T1000 (cell line): ENCODE measurements at regions not wholly inside any gene's neighbourhood (a gene's known extent, or its start where the extent isn't known, plus 50 kb on each side); places are given as distances from the start of the nearest gene placed in this dataset.

ENCODE experiments used
- DNase-seq: peaks from one replicate; lab custom pipeline; 2025; ENCODE audit warnings: mixed read lengths; lab: John Stamatoyannopoulos, UW

DNA sequence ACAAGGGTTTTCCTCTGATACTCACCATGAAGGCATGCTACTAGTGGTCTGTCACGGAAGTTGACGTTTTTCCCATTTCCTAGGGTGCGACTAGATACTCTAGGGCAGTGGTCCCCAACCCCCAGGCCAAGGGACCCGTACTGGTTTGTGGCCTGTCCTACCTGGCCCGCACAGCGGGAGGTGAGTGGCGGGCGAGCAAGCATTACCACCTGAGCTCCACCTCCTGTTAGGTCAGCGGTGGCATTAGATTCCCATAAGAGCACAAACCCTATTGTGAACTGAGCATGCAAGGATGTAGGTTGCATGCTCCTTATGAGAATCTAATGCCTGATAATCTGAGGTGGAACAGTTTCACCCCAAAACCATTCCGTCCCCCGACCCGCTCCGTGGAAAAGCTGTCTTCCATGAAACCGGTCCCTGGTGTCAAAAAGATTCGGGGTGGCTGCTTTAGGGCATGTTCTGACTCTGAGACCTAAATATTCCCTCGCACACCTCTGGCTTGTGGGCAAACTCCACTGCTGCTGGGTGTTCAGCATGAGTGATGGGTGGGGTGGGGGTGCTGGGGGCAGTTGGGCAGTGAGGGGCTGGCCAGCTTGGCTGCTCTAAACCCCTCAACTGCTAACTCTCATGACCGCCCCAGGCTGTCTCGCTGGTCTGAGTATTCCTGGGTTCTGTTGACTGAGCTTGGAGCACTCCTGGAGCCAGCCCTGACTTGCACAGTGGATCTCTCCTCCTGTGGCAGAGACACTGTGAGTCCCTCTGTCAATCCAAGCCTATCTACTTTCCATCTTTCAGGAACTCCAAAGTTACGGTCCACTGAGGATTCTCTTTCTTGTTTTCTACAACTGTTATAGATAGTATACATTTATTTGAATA, 78.3 kb upstream of the NEK6 start:
- DNase-seq, result no peak

- no peak for DNase-seq
Observed at GRCh38 chr9:124180557-124180956, 77.2 kb upstream of the NEK6 start.

- DNase-seq, result no peak
Observed at GRCh38 chr9:124182741-124183140, 75.0 kb upstream of the NEK6 start.

DNA sequence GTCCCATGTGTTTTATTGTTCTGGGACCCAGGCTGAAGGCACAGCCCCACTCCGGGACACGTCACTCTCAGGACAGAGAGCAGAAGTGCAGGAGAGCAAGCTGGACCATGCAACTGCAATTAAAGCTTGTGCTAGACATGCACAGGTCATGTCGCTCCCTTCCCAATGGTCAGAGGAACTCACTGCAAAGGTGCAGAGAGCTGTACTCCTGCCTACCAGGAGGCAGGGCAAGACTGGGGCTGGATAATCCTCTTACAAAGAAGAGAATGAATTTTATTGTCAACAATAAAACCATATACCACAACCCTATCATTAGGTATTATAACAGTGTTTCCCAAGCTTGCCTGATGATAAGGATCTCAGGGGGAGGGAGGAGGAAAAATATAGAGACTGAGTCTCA, 74.0 kb upstream of the NEK6 start:
- DNase-seq, result no peak

DNA sequence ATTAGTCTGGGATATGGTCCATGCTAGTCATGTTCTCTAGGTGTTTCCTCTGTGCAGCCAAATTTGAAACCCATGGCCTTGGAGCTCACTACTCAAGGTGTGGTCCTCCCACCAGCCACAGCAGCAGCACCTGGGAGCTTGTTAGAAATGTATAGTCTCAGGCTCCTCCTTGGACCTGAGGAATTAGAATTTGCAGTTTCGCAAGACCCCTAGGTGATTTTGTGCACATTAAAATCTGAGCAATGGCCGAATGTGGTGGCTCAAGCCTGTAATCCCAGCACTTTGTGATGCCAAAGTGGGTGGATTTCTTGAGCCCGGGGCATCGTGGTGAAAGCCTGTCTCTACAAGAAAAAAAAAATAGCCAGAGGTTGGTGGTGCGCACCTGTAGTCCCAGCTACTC, 72.3 kb upstream of the NEK6 start:
- no peak for DNase-seq

DNA sequence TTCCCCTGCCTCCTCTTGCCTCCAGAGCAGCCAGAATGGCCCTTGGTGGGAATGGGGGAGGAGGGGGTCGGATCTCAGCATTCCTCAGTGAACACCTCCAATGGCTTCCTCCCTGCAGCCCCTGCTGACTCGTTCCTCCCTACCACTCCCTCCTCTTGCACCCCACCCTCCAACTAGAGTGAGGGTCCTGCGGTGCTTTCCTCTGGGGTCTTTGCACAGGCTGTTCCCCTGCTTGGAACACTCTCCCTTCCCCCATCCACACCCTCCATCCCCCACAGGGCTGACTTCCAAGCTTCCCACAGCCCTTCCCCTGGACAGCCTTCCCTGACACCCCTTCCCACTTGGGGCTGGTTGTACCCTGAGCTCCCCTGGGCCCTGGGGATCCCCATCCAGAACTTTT, 70.4 kb upstream of the NEK6 start:
- DNase-seq, result no peak

- no peak for DNase-seq
Observed at GRCh38 chr9:124188331-124189110, 69.2 kb upstream of the NEK6 start.

DNA sequence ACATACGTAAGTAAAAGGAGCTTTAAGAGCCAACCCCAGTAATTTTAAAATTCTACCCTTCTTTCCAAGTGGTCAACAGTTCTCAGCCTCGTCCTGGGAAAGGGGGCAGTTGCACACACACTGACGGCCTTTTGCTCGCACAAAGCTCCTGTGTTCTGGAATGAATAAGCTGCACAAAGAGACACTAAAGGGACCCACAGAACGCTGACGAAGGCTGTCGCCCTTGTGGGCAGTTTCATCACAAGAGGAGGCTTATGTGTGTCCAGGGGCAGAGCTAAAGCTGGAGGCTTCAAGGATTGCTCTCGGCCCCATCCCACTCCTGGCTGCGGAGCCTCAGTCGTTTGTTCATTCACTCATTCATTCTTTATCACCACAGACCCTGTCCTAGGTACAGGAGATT, 67.0 kb upstream of the NEK6 start:
- no peak for DNase-seq

DNA sequence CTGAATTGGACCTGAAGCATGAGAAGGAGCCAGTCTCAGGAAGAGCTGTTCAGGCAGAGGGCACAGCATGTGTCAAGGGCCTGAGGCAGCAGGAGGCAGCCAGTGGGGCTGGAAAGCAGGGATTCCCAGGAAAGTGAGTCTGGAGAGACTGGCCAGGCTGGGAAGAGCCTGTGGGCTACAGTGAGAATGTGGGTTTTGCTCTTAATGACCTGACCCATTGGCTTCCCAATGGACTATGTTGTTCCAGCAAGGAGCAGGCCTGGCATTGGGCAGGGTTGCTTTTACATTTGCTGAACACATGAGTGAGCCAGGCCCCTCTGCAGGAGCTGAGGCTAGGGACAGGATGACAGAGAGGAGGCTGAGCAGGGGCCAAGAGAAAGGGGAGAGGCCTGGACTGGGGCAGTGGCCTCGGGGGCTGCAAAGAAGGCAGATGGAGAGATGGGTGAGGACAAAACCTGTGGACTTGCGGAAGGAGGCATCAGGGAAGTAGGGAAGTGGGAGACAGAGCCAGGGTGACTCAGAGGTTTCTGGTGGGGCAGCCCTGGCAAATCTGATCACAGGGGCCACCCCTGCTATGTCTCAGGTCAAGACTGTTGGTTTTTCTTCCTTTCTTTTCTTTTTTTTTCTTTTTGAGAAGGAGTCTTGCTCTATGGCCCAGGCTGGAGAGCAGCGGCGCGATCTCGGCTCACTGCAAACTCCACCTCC, 65.9 kb upstream of the NEK6 start:
- no peak for DNase-seq

DNA sequence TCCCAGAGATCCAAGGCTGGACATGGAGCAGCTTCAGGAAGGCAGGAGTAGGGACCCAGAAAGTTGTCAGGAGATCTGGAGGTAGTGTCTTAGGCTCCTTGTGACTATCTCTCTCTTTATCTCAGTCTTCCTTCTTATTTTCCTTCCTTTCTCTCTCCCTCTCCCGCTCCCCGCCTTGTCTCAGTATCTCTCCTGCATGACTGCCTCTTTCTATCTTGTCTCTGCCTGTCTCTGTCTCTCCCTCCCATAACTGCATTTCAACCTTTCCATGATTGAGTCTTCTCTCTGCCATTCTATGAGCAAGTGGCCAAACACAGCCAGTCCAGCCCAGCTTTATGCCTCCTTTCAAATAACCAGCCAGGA, 61.0 kb upstream of the NEK6 start:
- DNase-seq, result no peak

DNA sequence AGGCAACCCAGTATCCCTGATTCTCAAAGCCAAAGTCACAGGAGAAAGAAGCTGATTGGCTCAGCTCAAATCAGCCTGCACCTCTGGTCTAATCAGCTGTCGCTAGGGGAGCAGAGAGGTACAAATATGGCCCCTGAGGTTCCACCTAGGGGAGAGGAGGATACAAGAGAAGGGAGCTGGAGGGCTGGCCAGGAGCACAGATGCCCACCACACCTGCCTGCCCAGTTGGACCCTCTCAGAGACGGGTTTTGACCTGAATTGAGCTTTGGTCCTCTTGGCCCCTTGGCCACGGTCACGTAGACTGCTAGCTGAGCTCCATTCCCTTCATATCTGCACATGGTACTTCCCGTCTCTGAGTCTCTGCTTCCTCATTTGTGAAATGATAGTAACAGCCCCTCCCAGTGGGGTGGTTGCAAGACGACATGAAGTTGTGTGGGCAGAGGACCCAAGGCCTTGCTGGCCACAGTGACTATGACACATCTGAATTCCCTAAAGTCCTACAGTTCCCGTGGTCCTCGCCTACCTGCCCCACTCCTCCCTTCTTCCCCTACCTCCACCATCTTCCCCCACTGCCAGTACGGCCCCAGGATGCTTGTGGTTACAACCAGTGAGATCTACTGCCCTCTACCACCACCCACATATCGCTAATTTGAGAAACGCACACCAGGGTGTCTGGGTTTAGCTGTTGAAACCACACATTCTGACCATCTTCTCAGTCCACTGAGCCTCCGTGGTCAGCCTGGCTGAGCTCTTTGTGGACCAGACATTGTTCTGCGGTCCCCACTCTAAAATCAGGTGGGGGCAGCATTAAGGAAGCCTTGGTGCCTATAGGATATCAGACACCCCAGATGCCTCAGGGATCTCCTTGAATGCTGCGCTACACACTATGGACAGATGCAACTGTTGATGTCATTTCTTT, 60.3 kb upstream of the NEK6 start:
- DNase-seq, result no peak

GRCh38 chr9:124198331-124198730, 59.4 kb upstream of the NEK6 start:
- no peak for DNase-seq

GRCh38 chr9:124198948-124199347, 58.8 kb upstream of the NEK6 start:
- DNase-seq, result no peak

GRCh38 chr9:124199474-124199873, 58.3 kb upstream of the NEK6 start:
- no peak for DNase-seq

GRCh38 chr9:124202447-124202971, 55.2 kb upstream of the NEK6 start:
- DNase-seq, result no peak

GRCh38 chr9:124205686-124206352, 51.9 kb upstream of the NEK6 start:
- no peak for DNase-seq

DNA sequence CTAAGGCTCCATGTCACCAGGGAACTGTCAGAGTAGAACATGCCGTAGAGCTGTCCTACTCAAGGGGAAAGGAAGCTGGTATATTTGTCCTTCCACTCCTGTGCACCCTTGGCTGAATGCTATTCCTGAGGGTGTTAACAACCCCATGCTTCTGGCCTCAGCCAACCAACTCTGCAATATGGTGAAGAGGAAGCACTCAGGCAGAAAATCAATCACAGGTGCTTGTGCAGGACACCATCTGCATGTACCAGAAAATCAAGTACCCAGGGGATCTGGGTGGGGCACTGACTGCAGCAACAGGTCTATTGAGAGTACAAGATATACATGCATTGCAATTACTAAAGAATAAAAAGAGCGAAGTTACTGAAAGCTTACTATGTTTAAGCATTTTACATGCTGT, 51.4 kb upstream of the NEK6 start:
- no peak for DNase-seq
